Activated CD4-positive, alpha-beta T cell treated with anti-CD3 and anti-CD28 coated beads, Interleukin-2, amount 50 U/mL, for 4 hours (primary cell): ENCODE measurements at regions not wholly inside any gene's neighbourhood (a gene's known extent, or its start where the extent isn't known, plus 50 kb on each side); places are given as distances from the start of the nearest gene placed in this dataset.

Source experiments
- DNase-seq, 2 experiments: peaks; one replicate each; pipeline ENCODE4 v3.0.0-alpha.2; 2020

GRCh38 chr14:87214558-87214957 lies 778.4 kb downstream of the GALC start:
- DNase-seq: no peak

- no peak for DNase-seq
Measured at GRCh38 chr14:87207756-87208155, 785.2 kb downstream of the GALC start.

- DNase-seq: no peak
Measured at GRCh38 chr14:87205811-87206210, 787.2 kb downstream of the GALC start.

- DNase-seq: no peak
Measured at GRCh38 chr14:87203346-87203745, 789.6 kb downstream of the GALC start.

- no peak for DNase-seq
Measured at GRCh38 chr14:87199381-87199780, 793.6 kb downstream of the GALC start.

GRCh38 chr14:87196436-87196835 lies 796.5 kb downstream of the GALC start:
- no peak for DNase-seq

GRCh38 chr14:87187786-87188185 lies 805.2 kb downstream of the GALC start:
- no peak for DNase-seq

- DNase-seq: no peak
Measured at GRCh38 chr14:87186737-87187136, 806.2 kb downstream of the GALC start.

GRCh38 chr14:87185961-87186560 lies 806.9 kb downstream of the GALC start:
- DNase-seq: no peak

- DNase-seq: no peak
Measured at GRCh38 chr14:87184180-87184579, 808.8 kb downstream of the GALC start.

- DNase-seq: no peak
Measured at GRCh38 chr14:87181288-87181687, 811.7 kb downstream of the GALC start.

GRCh38 chr14:87179936-87180335 lies 813.0 kb downstream of the GALC start:
- no peak for DNase-seq

GRCh38 chr14:87178277-87178676 lies 814.7 kb downstream of the GALC start:
- DNase-seq: no peak

GRCh38 chr14:87175175-87175574 lies 817.8 kb downstream of the GALC start:
- no peak for DNase-seq

- DNase-seq: no peak
Measured at GRCh38 chr14:87171141-87171540, 821.8 kb downstream of the GALC start.

GRCh38 chr14:87170179-87170578 lies 822.8 kb downstream of the GALC start:
- no peak for DNase-seq

- DNase-seq: no peak
Measured at GRCh38 chr14:87169362-87169761, 823.6 kb downstream of the GALC start.

GRCh38 chr14:87161502-87161901 lies 831.5 kb downstream of the GALC start:
- no peak for DNase-seq

GRCh38 chr14:87160989-87161388 lies 832.0 kb downstream of the GALC start:
- no peak for DNase-seq

GRCh38 chr14:87158283-87158682 lies 834.7 kb downstream of the GALC start:
- no peak for DNase-seq

- no peak for DNase-seq
Measured at GRCh38 chr14:87156878-87157277, 836.1 kb downstream of the GALC start.

- no peak for DNase-seq
Measured at GRCh38 chr14:87155856-87156488, 837.0 kb downstream of the GALC start.

- DNase-seq: no peak
Measured at GRCh38 chr14:87153901-87154300, 839.1 kb downstream of the GALC start.

- no peak for DNase-seq
Measured at GRCh38 chr14:87153391-87153790, 839.6 kb downstream of the GALC start.

GRCh38 chr14:87152693-87153092 lies 840.3 kb downstream of the GALC start:
- no peak for DNase-seq
